Muscle layer of colon (tissue), 2 donors: ENCODE measurements at regions not wholly inside any gene's neighbourhood (a gene's known extent, or its start where the extent isn't known, plus 50 kb on each side); places are given as distances from the start of the nearest gene placed in this dataset.

Experiments
- H3K27ac ChIP-seq: one replicate; pipeline ENCODE4 v1.7.0; 2013; ENCODE audit warnings: low read depth, mild to moderate bottlenecking, low read length, moderate library complexity
- H3K27me3 ChIP-seq, 2 donors: one replicate each; pipeline ENCODE4 v1.7.0; 2013; ENCODE audit warnings: low read length in 2 of 2, mild to moderate bottlenecking in 2 of 2; ENCODE audit not compliant: insufficient read depth in 2 of 2, control insufficient read depth in 1 of 2
- H3K36me3 ChIP-seq: one replicate; pipeline ENCODE4 v1.7.0; 2013; ENCODE audit warnings: mild to moderate bottlenecking, low read length; ENCODE audit not compliant: insufficient read depth
- H3K4me1 ChIP-seq: one replicate; pipeline ENCODE4 v1.7.0; 2013; ENCODE audit warnings: mild to moderate bottlenecking, low read length; ENCODE audit not compliant: insufficient read depth
- H3K4me3 ChIP-seq, 2 donors: one replicate each; pipeline ENCODE4 v1.7.0; 2013; ENCODE audit warnings: low read length in 2 of 2, low read depth in 1 of 2, mild to moderate bottlenecking in 1 of 2, moderate library complexity in 1 of 2
- H3K9ac ChIP-seq: one replicate; pipeline ENCODE4 v1.7.0; 2013; ENCODE audit warnings: low read length
- H3K9me3 ChIP-seq: one replicate; pipeline ENCODE4 v1.7.0; 2013; ENCODE audit warnings: mild to moderate bottlenecking, low read length
- donor health status: abdominal sarcoma.
- donor health status: Adenocarcinoma of cecum.

- no peak overlapping the region for H3K9ac ChIP-seq
- H3K27me3 ChIP-seq: no peaks in the 10 kb centered on the region
- no peaks in the 10 kb centered on the region for H3K36me3 ChIP-seq
- no peaks in the 10 kb centered on the region for H3K9me3 ChIP-seq
- H3K4me1 ChIP-seq: no peaks in the 10 kb centered on the region
- no peak overlapping the region for H3K4me3 ChIP-seq
- H3K27ac ChIP-seq: no peak overlapping the region
These were observed 239.5 kb upstream of the IRX3 start for GRCh38 chr16:54526087-54526486.

- H3K9ac ChIP-seq: no peak overlapping the region
These were observed 238.5 kb upstream of the IRX3 start for GRCh38 chr16:54525104-54525503.

GRCh38 chr16:54522584-54522983 lies 236.0 kb upstream of the IRX3 start:
- no peaks in the 10 kb centered on the region for H3K9me3 ChIP-seq
- H3K27me3 ChIP-seq: no peaks in the 10 kb centered on the region
- no peaks in the 10 kb centered on the region for H3K4me1 ChIP-seq
- no peak overlapping the region for H3K27ac ChIP-seq
- no peak overlapping the region for H3K4me3 ChIP-seq
- no peak overlapping the region for H3K9ac ChIP-seq
- no peaks in the 10 kb centered on the region for H3K36me3 ChIP-seq

More at GRCh38 chr16:54525104-54525503, 238.5 kb upstream of the IRX3 start:
- no peaks in the 10 kb centered on the region for H3K36me3 ChIP-seq
- H3K9me3 ChIP-seq: no peaks in the 10 kb centered on the region
- H3K27ac ChIP-seq: no peak overlapping the region
- no peaks in the 10 kb centered on the region for H3K4me1 ChIP-seq
- no peaks in the 10 kb centered on the region for H3K27me3 ChIP-seq
- H3K4me3 ChIP-seq: no peak overlapping the region

DNA sequence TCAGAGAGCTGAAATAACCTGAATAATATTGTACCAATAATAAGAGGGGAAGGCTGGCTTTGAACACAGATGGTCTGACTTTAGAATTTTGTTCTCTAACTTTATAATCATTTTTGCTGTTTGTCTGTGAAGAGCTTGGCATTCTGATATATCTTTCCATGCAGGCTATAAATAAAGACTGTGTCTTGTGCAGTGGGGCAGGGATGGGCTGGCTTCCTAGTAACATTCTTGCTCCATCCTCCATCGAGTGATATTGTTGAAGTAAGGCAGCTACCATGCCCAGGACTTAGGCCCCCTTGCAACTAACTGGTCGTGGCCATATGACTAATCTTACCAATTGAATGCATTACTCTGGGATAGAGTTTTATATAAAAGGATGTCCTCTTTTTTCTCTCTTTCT lies 234.7 kb upstream of the IRX3 start:
- Histone ChIP-seq H3K9me3 (no peaks in the 10 kb centered on the region), H3K9ac (no peak overlapping the region), H3K4me1 (no peaks in the 10 kb centered on the region), H3K27me3 (no peaks in the 10 kb centered on the region), H3K4me3 (no peak overlapping the region), H3K27ac (no peak overlapping the region), H3K36me3 (no peaks in the 10 kb centered on the region)

DNA sequence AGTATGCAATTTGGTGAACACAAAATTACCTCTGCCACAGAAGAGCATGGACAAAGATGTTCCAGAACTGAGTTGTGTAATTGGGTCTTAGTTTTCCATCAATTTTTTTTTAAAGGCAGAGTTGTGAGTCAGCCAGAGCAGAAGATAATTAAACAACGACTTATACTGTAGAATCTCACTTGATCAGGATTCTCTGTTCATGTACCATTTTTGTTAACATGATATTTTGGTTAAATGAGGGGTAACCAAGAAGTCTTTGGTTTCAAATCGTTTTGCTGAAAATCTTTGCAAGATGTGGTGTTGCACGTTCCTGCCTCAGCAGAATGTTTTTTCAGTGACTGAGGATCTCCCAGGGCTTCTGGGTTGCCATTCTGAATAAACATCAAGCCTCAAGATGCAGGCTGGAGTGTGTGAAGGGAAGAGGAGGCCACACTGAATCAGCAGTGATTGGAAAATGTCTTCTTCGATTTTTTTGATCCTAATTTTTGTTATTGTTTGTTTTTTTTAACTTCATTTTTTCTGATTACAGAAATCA lies 232.6 kb upstream of the IRX3 start:
- Histone ChIP-seq H3K36me3 (no peaks in the 10 kb centered on the region), H3K4me3 (no peak overlapping the region), H3K27me3 (no peaks in the 10 kb centered on the region), H3K9me3 (no peaks in the 10 kb centered on the region), H3K4me1 (no peaks in the 10 kb centered on the region), H3K27ac (no peak overlapping the region), H3K9ac (no peak overlapping the region)

GRCh38 chr16:54517181-54517580 lies 230.6 kb upstream of the IRX3 start:
- Histone ChIP-seq H3K36me3 (no peaks in the 10 kb centered on the region), H3K27ac (no peak overlapping the region), H3K9ac (no peak overlapping the region), H3K4me3 (no peak overlapping the region), H3K9me3 (no peaks in the 10 kb centered on the region), H3K4me1 (no peaks in the 10 kb centered on the region), H3K27me3 (no peaks in the 10 kb centered on the region)

- H3K9me3 ChIP-seq: no peaks in the 10 kb centered on the region
- H3K27ac ChIP-seq: no peak overlapping the region
- H3K27me3 ChIP-seq: no peaks in the 10 kb centered on the region
- no peak overlapping the region for H3K9ac ChIP-seq
- no peaks in the 10 kb centered on the region for H3K4me1 ChIP-seq
- no peak overlapping the region for H3K4me3 ChIP-seq
- H3K36me3 ChIP-seq: no peaks in the 10 kb centered on the region
These were observed 225.9 kb upstream of the IRX3 start for GRCh38 chr16:54512467-54512995.

GRCh38 chr16:54511222-54511731 lies 224.7 kb upstream of the IRX3 start:
- H3K4me3 ChIP-seq: no peak overlapping the region
- H3K27me3 ChIP-seq: peaks cover 0 to 10% of the 10 kb centered on the region in 2 donors
- H3K27ac ChIP-seq: no peak overlapping the region
- no peaks in the 10 kb centered on the region for H3K4me1 ChIP-seq
- no peaks in the 10 kb centered on the region for H3K36me3 ChIP-seq
- no peaks in the 10 kb centered on the region for H3K9me3 ChIP-seq
- no peak overlapping the region for H3K9ac ChIP-seq

DNA sequence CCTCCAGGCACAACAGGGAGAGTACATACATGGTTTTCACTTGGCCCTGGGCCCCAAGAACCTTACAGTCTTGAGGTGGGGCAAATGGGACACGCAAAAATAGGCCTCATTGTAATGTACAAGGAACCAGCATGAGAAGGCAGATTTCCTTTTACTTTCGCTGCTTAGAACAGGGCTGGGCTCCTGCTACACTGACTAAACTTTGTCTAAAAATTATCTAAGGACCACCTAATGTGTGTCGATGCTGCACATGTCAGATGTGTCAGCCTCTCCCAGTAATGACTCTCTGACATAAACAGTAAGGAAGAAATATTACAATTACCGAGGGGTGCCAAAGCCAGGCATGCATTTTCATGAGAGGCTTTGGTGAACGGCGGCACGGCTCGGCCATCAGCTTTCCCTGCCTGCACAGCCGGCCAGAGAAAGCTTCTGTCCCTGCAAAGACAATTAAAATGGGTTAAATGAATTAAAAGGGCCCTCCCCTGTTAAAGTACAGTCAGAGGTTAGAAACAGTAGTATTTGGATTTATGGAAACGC lies 224.2 kb upstream of the IRX3 start:
- Histone ChIP-seq H3K9ac (no peak overlapping the region), H3K9me3 (no peaks in the 10 kb centered on the region), H3K27me3 (peaks cover 0 to 12% of the 10 kb centered on the region in 2 donors), H3K27ac (no peak overlapping the region), H3K4me3 (no peak overlapping the region), H3K4me1 (no peaks in the 10 kb centered on the region), H3K36me3 (no peaks in the 10 kb centered on the region)

- Histone ChIP-seq H3K4me3 (no peak overlapping the region), H3K36me3 (no peaks in the 10 kb centered on the region), H3K27me3 (peaks cover 0 to 12% of the 10 kb centered on the region in 2 donors), H3K4me1 (no peaks in the 10 kb centered on the region), H3K27ac (no peak overlapping the region), H3K9me3 (no peaks in the 10 kb centered on the region), H3K9ac (no peak overlapping the region)
These were observed 222.9 kb upstream of the IRX3 start for GRCh38 chr16:54509456-54509855.

GRCh38 chr16:54508351-54508750 lies 221.8 kb upstream of the IRX3 start:
- Histone ChIP-seq H3K4me3 (no peak overlapping the region), H3K4me1 (no peaks in the 10 kb centered on the region), H3K9ac (no peak overlapping the region), H3K27me3 (peaks cover 0 to 12% of the 10 kb centered on the region in 2 donors), H3K9me3 (no peaks in the 10 kb centered on the region), H3K36me3 (no peaks in the 10 kb centered on the region), H3K27ac (no peak overlapping the region)
